Activated CD4-positive, alpha-beta T cell treated with anti-CD3 and anti-CD28 coated beads, Interleukin-2, amount 10 ng/mL, durations not matched to agents 24 days and 14 days (primary cell): ENCODE measurements at regions not wholly inside any gene's neighbourhood (a gene's known extent, or its start where the extent isn't known, plus 50 kb on each side); places are given as distances from the start of the nearest gene placed in this dataset.

Source experiments
- DNase-seq: peaks from one replicate; pipeline ENCODE4 v3.0.0; 2022
- H3K27ac Mint-ChIP-seq: one replicate; pipeline ENCODE4 v1.8.0; 2022; ENCODE audit warnings: mild to moderate bottlenecking, mixed read lengths
- H3K27me3 Mint-ChIP-seq: one replicate; pipeline ENCODE4 v1.8.0; 2022; ENCODE audit warnings: mixed read lengths
- H3K36me3 Mint-ChIP-seq: one replicate; pipeline ENCODE4 v1.8.0; 2022; ENCODE audit warnings: low read depth, mild to moderate bottlenecking, mixed read lengths
- H3K4me1 Mint-ChIP-seq: one replicate; pipeline ENCODE4 v1.8.0; 2021; ENCODE audit warnings: mixed read lengths
- H3K4me3 Mint-ChIP-seq: one replicate; pipeline ENCODE4 v1.8.0; 2022; ENCODE audit warnings: mild to moderate bottlenecking, moderate library complexity, mixed read lengths
- H3K9me3 Mint-ChIP-seq: one replicate; pipeline ENCODE4 v1.8.0; 2021; ENCODE audit warnings: mixed read lengths
- intact Hi-C: fragments of 100-400 bp; cut with micrococcal nuclease; formaldehyde crosslinking; loops from one replicate; pipeline ENCODE4 v1.15.1; 2023

DNA sequence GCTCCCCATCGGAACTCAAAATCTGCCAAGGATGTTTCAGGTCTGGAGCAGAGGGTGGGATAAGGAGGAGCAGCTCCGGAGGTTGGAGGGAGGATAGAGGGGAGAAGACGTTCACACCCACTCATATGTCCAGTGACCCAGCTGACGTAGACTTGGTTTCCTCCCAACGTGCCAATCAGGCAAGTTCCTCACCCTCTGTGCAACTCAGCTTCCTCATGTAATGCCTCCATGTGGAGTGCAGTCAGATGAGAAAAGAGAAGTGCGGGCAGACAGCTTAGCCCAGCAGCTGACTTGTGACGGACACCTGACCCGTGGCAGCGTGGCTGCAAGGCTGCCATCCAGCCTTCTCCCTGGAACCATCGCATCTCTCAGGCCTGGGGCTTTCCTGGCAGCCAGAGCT, 86.8 kb downstream of the NPTX2 start:
- Mint-ChIP-seq H3K36me3 (no peaks in the 10 kb centered on the region), H3K9me3 (no peaks in the 10 kb centered on the region), H3K27me3 (no peaks in the 10 kb centered on the region), H3K4me1 (no peaks in the 10 kb centered on the region), H3K27ac (no peak overlapping the region), H3K4me3 (no peak overlapping the region)
- intact Hi-C loops = no loop called here
- no peak for DNase-seq

GRCh38 chr7:98705626-98706025, 88.5 kb downstream of the NPTX2 start:
- H3K36me3 Mint-ChIP-seq = no peaks in the 10 kb centered on the region
- intact Hi-C loops = no loop called here
- H3K4me3 Mint-ChIP-seq = no peak overlapping the region
- no peaks in the 10 kb centered on the region for H3K9me3 Mint-ChIP-seq
- H3K27ac Mint-ChIP-seq = no peak overlapping the region
- no peak for DNase-seq
- H3K4me1 Mint-ChIP-seq = no peaks in the 10 kb centered on the region
- no peaks in the 10 kb centered on the region for H3K27me3 Mint-ChIP-seq

DNA sequence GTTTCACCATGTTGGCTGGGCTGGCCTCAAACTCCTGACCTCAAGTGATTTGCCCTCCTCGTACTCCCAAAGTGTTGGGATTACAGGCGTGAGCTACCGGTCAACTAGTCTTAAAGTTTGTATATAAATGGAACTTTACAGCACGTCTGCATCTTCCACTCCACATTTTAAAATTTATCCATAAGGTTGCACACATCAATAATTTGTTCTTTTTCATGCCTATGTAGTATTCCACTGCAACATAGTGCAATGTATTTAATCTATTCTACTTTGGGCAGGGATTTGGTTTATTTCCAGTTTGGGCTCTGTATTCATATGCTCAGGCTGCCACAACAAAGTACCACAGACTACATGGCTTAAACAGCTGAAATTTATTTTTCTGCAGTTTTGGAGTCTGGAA, 90.0 kb downstream of the NPTX2 start:
- H3K36me3 Mint-ChIP-seq = no peaks in the 10 kb centered on the region

GRCh38 chr7:98711945-98712344, 94.9 kb downstream of the NPTX2 start:
- H3K27me3 Mint-ChIP-seq = no peaks in the 10 kb centered on the region
- no peaks in the 10 kb centered on the region for H3K4me1 Mint-ChIP-seq
- no peaks in the 10 kb centered on the region for H3K9me3 Mint-ChIP-seq
- H3K27ac Mint-ChIP-seq = no peak overlapping the region
- no peaks in the 10 kb centered on the region for H3K36me3 Mint-ChIP-seq
- intact Hi-C loops = no loop called here
- no peak for DNase-seq
- H3K4me3 Mint-ChIP-seq = no peak overlapping the region

More for the DNA sequence above, 90.0 kb downstream of the NPTX2 start:
- H3K4me1 Mint-ChIP-seq = no peaks in the 10 kb centered on the region
- no peak overlapping the region for H3K27ac Mint-ChIP-seq
- no peaks in the 10 kb centered on the region for H3K27me3 Mint-ChIP-seq
- no peak overlapping the region for H3K4me3 Mint-ChIP-seq
- no peaks in the 10 kb centered on the region for H3K9me3 Mint-ChIP-seq
- no peak for DNase-seq
- intact Hi-C loops = no loop called here

DNA sequence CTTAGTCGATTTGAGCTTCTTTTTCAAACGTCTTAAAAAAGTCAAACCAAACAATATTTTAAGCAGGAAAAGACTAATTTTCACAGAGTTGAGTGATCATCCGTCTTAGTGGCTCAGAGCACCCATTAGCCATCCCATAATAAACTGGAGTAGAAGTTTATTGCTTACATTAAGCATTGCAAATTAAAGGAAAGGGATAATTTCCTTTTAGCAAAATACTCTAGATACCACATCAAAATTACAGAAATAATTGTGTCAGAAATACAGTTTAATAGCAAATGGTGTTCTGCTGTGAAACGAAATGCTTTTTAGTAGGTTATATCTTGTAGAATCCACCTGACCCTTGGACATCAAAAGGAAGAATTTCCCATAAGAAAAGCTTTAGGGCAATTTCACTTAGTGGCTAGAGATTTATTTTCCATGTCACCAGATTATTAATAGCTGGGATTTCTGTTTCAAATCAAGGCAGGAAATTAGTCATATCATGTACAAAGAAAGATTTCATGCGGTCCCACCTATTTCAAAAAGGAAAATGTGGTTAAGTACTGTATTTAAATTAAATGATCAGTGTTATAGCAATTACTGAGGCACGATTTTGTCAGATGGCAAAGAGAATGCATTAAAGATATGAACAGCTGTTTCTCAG, 96.2 kb downstream of the NPTX2 start:
- H3K27ac Mint-ChIP-seq = no peak overlapping the region
- no peak for DNase-seq

GRCh38 chr7:98719396-98719795, 102.3 kb downstream of the NPTX2 start:
- Mint-ChIP-seq H3K36me3 (no peaks in the 10 kb centered on the region), H3K27me3 (no peaks in the 10 kb centered on the region), H3K9me3 (no peaks in the 10 kb centered on the region), H3K4me1 (no peaks in the 10 kb centered on the region), H3K4me3 (no peak overlapping the region), H3K27ac (no peak overlapping the region)
- DNase-seq = no peak
- intact Hi-C loops = no loop called here

More for the DNA sequence above, 96.2 kb downstream of the NPTX2 start:
- Mint-ChIP-seq H3K4me3 (no peak overlapping the region), H3K36me3 (no peaks in the 10 kb centered on the region), H3K27me3 (no peaks in the 10 kb centered on the region), H3K4me1 (no peaks in the 10 kb centered on the region), H3K9me3 (no peaks in the 10 kb centered on the region)
- intact Hi-C loops = no loop called here

DNA sequence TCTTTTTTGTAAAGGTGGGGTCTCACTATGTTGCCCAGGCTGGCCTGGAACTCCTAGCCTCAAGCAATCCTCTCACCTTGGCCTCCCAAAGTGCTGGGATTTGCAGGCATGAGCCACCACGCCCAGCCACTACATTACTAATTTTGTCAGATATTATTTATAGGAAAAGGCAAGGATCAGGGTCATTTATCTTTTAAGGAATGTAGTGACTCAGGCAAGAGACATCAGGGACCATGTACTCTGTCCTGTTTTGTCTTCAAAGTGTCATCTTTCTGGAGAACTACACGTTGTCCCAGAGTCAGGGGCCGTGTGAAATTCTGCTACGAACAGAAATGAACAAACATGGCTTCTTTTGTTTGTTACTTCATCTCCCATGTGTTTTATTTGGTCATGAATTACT, 105.3 kb downstream of the NPTX2 start:
- no peak for DNase-seq
- Mint-ChIP-seq H3K4me1 (no peaks in the 10 kb centered on the region), H3K4me3 (no peak overlapping the region), H3K36me3 (no peaks in the 10 kb centered on the region), H3K27ac (no peak overlapping the region), H3K9me3 (no peaks in the 10 kb centered on the region), H3K27me3 (no peaks in the 10 kb centered on the region)
- intact Hi-C loops = no loop called here

GRCh38 chr7:98724591-98724990, 107.5 kb downstream of the NPTX2 start:
- H3K4me3 Mint-ChIP-seq = no peak overlapping the region
- DNase-seq = no peak
- H3K9me3 Mint-ChIP-seq = no peaks in the 10 kb centered on the region
- no peaks in the 10 kb centered on the region for H3K27me3 Mint-ChIP-seq
- H3K36me3 Mint-ChIP-seq = no peaks in the 10 kb centered on the region
- H3K4me1 Mint-ChIP-seq = no peaks in the 10 kb centered on the region
- H3K27ac Mint-ChIP-seq = no peak overlapping the region
- intact Hi-C loops = no loop called here

DNA sequence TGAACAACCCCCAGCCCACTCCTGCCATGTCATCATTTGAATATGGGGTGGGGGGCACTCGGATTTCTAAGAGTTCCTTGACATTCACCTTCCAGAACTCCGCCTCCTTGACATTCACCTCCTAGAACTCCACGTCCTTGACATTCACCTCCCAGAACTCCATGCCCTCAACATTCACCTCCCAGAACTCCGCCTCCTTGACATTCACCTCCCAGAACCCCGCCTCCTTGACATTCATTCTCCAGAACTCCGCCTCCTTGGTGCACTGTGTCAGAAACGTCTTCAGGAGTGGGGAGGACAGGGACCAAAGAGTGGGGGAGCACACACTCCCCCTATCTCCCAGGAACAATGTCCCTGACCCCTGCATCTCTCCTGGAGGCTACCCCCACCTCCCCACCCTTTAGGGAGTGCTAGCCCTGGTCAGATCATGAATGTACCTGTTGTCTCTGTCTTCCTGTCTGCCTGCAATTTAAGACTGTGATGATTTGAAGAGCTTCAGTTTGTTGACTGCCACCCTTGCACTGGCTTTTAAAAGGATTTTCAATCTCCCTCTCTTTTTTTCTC, 110.1 kb downstream of the NPTX2 start:
- intact Hi-C loops = no loop called here
- H3K27me3 Mint-ChIP-seq = no peaks in the 10 kb centered on the region
- no peak for DNase-seq
- H3K9me3 Mint-ChIP-seq = no peaks in the 10 kb centered on the region
- no peaks in the 10 kb centered on the region for H3K36me3 Mint-ChIP-seq
- H3K27ac Mint-ChIP-seq = no peak overlapping the region
- no peak overlapping the region for H3K4me3 Mint-ChIP-seq
- no peaks in the 10 kb centered on the region for H3K4me1 Mint-ChIP-seq

- Mint-ChIP-seq H3K9me3 (no peaks in the 10 kb centered on the region), H3K36me3 (no peaks in the 10 kb centered on the region), H3K27me3 (no peaks in the 10 kb centered on the region), H3K4me3 (no peak overlapping the region), H3K27ac (no peak overlapping the region), H3K4me1 (no peaks in the 10 kb centered on the region)
- no peak for DNase-seq
- intact Hi-C loops = no loop called here
Observed at GRCh38 chr7:98728555-98728954, 111.5 kb downstream of the NPTX2 start.

DNA sequence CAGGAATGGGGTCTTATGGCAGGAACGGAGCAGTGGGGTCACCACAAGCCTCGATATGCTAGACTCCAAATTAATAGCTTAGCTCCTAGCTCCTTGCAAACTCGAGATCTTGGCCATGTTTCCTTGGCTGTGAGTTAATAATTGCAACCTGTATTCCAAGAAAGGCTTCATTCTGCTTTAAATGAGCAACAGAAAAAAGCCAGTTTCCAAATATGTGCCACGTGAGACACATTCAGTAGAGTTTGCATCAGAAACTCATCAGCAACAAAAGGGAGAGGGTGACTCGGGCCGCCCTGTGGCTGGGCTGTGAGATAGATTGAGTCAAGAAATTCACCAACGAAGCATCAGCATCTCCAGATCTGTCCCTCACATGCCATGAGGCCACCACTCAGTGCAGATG, 112.0 kb downstream of the NPTX2 start:
- H3K4me3 Mint-ChIP-seq = no peak overlapping the region

GRCh38 chr7:98730326-98730725, 113.2 kb downstream of the NPTX2 start:
- Mint-ChIP-seq H3K9me3 (no peaks in the 10 kb centered on the region), H3K27ac (no peak overlapping the region), H3K27me3 (no peaks in the 10 kb centered on the region), H3K4me1 (no peaks in the 10 kb centered on the region), H3K36me3 (no peaks in the 10 kb centered on the region), H3K4me3 (no peak overlapping the region)
- DNase-seq = no peak
- intact Hi-C loops = no loop called here

More for the DNA sequence above, 112.0 kb downstream of the NPTX2 start:
- intact Hi-C loops = no loop called here
- DNase-seq = no peak
- no peaks in the 10 kb centered on the region for H3K9me3 Mint-ChIP-seq
- H3K27me3 Mint-ChIP-seq = no peaks in the 10 kb centered on the region
- no peak overlapping the region for H3K27ac Mint-ChIP-seq
- H3K4me1 Mint-ChIP-seq = no peaks in the 10 kb centered on the region
- H3K36me3 Mint-ChIP-seq = no peaks in the 10 kb centered on the region

- Mint-ChIP-seq H3K27ac (no peak overlapping the region), H3K9me3 (no peaks in the 10 kb centered on the region), H3K4me1 (no peaks in the 10 kb centered on the region), H3K27me3 (no peaks in the 10 kb centered on the region), H3K36me3 (no peaks in the 10 kb centered on the region), H3K4me3 (no peak overlapping the region)
- DNase-seq = no peak
- intact Hi-C loops = no loop called here
Observed at GRCh38 chr7:98731651-98732050, 114.6 kb downstream of the NPTX2 start.

DNA sequence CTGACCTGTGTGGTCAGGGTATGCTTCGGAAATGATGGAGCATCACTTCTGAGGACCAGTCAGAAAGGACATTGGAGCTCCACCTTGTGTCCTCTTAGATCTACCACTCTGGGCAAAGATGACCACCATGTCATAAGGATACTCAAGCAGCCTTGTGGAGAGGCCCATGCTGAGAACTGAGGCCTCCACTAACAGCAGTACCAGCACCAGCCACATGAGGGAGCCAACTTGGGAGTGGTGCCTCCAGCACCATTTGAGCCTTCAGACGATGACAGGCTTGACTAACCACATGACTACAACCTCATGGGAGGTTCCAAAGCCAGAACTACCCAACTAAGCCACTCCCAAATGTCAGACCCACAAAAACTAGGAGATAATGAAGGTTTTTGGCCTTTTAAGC, 116.0 kb downstream of the NPTX2 start:
- DNase-seq = peak; percentile 83
- Mint-ChIP-seq H3K27me3 (no peaks in the 10 kb centered on the region), H3K4me1 (no peaks in the 10 kb centered on the region), H3K9me3 (no peaks in the 10 kb centered on the region), H3K4me3 (no peak overlapping the region), H3K36me3 (no peaks in the 10 kb centered on the region), H3K27ac (no peak overlapping the region)
- intact Hi-C loops = no loop called here

- Mint-ChIP-seq H3K27ac (no peak overlapping the region), H3K36me3 (no peaks in the 10 kb centered on the region), H3K27me3 (no peaks in the 10 kb centered on the region), H3K9me3 (no peaks in the 10 kb centered on the region), H3K4me1 (no peaks in the 10 kb centered on the region), H3K4me3 (no peak overlapping the region)
- no peak for DNase-seq
- intact Hi-C loops = no loop called here
Observed at GRCh38 chr7:98735801-98736200, 118.7 kb downstream of the NPTX2 start.
